KMS-11 (cell line): ENCODE measurements at regions not wholly inside any gene's neighbourhood (a gene's known extent, or its start where the extent isn't known, plus 50 kb on each side); places are given as distances from the start of the nearest gene placed in this dataset.

ENCODE experiments used
- H2AFZ ChIP-seq: fragments of 200-600 bp; sonication (generic); 2 replicates; pipeline ENCODE4 v1.6.1; 2016; ENCODE audit warnings: antibody characterized with exemption, mixed run types, low read depth
- H3K27ac ChIP-seq: fragments of 200-600 bp; sonication (generic); 2 replicates; pipeline ENCODE4 v1.6.1; 2016; ENCODE audit warnings: mild to moderate bottlenecking, mixed run types
- H3K27me3 ChIP-seq: fragments of 200-600 bp; sonication (generic); 2 replicates; pipeline ENCODE4 v1.6.1; 2017; ENCODE audit warnings: mild to moderate bottlenecking, low read depth, mixed run types, moderate library complexity; ENCODE audit not compliant: insufficient read depth
- H3K36me3 ChIP-seq: fragments of 200-600 bp; sonication (generic); 2 replicates; pipeline ENCODE4 v1.6.1; 2017; ENCODE audit warnings: mild to moderate bottlenecking, mixed run types; ENCODE audit not compliant: insufficient read depth
- H3K4me1 ChIP-seq: fragments of 200-600 bp; sonication (generic); 2 replicates; pipeline ENCODE4 v1.6.1; 2016; ENCODE audit warnings: mild to moderate bottlenecking, low read depth, mixed run types; ENCODE audit not compliant: poor library complexity, severe bottlenecking
- H3K4me2 ChIP-seq: fragments of 200-600 bp; sonication (generic); 2 replicates; pipeline ENCODE4 v1.7.0; 2016; ENCODE audit warnings: mild to moderate bottlenecking, mixed run types
- H3K4me3 ChIP-seq: fragments of 200-600 bp; sonication (generic); IDR thresholded peaks from 2 replicates; pipeline ENCODE4 v1.6.1; 2017; ENCODE audit warnings: low read depth, low read length, mixed read lengths; ENCODE audit not compliant: insufficient read depth
- H3K79me2 ChIP-seq: fragments of 200-600 bp; sonication (generic); 2 replicates; pipeline ENCODE4 v1.6.1; 2016; ENCODE audit warnings: low read depth, mixed run types; ENCODE audit not compliant: insufficient read depth
- H3K9ac ChIP-seq: fragments of 200-600 bp; sonication (generic); 2 replicates; pipeline ENCODE4 v1.6.1; 2016; ENCODE audit warnings: mild to moderate bottlenecking, mixed run types
- H4K20me1 ChIP-seq: fragments of 200-600 bp; sonication (generic); 2 replicates; pipeline ENCODE4 v1.6.1; 2016; ENCODE audit warnings: mild to moderate bottlenecking, mixed run types; ENCODE audit not compliant: insufficient read depth
- TF ChIP-seq, protein P1 (sequence below): fragments of 200-600 bp; sonication (generic); conservative IDR thresholded peaks from 2 replicates; pipeline ENCODE4 v1.6.1; 2017; ENCODE audit warnings: low read depth, mild to moderate bottlenecking, antibody characterized with exemption, low read length, moderate library complexity, mixed read lengths

DNA sequence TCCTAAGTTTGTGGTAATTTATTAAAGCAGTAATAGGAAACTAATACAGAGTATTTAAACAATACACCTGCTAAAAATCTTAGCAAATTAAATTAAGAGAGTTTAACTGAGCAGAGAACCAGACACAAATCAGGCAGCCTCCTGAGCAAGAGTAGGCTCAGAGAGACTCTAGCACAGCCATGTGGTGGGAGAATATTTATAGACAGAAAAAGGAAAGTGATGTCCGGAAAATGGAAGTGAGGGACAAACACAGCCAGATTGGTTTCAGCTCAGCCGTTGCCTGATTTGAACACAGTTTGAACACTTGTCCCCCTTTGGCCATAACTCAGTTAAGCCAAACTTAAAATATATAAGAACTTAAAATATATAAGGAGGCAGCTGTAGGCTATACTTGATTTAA, 192.6 kb upstream of the PSMD7 start:
- no peak overlapping the region for H2AFZ ChIP-seq

GRCh38 chr16:74101379-74102137, 195.1 kb upstream of the PSMD7 start:
- Histone ChIP-seq H3K4me3 (no peak overlapping the region), H3K79me2 (no peaks in the 10 kb centered on the region), H3K9ac (no peak overlapping the region), H3K27ac (no peak overlapping the region), H3K4me1 (no peaks in the 10 kb centered on the region), H3K4me2 (no peak overlapping the region), H3K27me3 (no peaks in the 10 kb centered on the region), H4K20me1 (no peaks in the 10 kb centered on the region), H2AFZ (no peak overlapping the region), H3K36me3 (no peaks in the 10 kb centered on the region)
- TF ChIP-seq, protein P1, sequence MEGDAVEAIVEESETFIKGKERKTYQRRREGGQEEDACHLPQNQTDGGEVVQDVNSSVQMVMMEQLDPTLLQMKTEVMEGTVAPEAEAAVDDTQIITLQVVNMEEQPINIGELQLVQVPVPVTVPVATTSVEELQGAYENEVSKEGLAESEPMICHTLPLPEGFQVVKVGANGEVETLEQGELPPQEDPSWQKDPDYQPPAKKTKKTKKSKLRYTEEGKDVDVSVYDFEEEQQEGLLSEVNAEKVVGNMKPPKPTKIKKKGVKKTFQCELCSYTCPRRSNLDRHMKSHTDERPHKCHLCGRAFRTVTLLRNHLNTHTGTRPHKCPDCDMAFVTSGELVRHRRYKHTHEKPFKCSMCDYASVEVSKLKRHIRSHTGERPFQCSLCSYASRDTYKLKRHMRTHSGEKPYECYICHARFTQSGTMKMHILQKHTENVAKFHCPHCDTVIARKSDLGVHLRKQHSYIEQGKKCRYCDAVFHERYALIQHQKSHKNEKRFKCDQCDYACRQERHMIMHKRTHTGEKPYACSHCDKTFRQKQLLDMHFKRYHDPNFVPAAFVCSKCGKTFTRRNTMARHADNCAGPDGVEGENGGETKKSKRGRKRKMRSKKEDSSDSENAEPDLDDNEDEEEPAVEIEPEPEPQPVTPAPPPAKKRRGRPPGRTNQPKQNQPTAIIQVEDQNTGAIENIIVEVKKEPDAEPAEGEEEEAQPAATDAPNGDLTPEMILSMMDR: no peak

More for the DNA sequence above, 192.6 kb upstream of the PSMD7 start:
- Histone ChIP-seq H3K27ac (no peak overlapping the region), H3K4me2 (no peak overlapping the region), H3K4me3 (no peak overlapping the region), H3K27me3 (no peaks in the 10 kb centered on the region), H3K79me2 (no peaks in the 10 kb centered on the region), H4K20me1 (no peaks in the 10 kb centered on the region), H3K9ac (no peak overlapping the region), H3K4me1 (no peaks in the 10 kb centered on the region), H3K36me3 (no peaks in the 10 kb centered on the region)
- TF ChIP-seq, protein P1: no peak

GRCh38 chr16:74100395-74101326, 196.0 kb upstream of the PSMD7 start:
- H2AFZ ChIP-seq: no peak overlapping the region
- H4K20me1 ChIP-seq: no peaks in the 10 kb centered on the region
- H3K36me3 ChIP-seq: no peaks in the 10 kb centered on the region
- no peak overlapping the region for H3K4me2 ChIP-seq
- no peaks in the 10 kb centered on the region for H3K27me3 ChIP-seq
- no peaks in the 10 kb centered on the region for H3K4me1 ChIP-seq
- H3K9ac ChIP-seq: no peak overlapping the region
- no peaks in the 10 kb centered on the region for H3K79me2 ChIP-seq
- TF ChIP-seq, protein P1: no peak
- H3K4me3 ChIP-seq: no peak overlapping the region
- H3K27ac ChIP-seq: no peak overlapping the region

DNA sequence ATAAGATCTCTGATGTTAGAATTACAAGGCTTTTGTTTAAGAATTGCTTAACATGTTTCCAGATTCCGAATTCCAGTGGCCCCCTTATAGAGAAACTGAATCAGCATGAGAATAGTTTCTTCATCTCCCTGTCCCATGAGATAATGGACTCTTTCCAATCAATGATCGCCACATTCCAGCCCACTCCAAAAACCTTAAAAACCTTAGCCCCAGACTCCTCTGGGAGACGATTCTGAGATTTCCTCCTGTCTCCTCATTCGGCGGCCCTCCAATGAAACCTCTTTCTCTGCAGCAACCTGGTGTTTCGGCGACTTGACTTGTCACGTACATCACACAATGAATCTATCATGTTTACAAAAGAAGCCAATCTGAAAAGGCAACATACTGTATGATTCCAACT, 197.1 kb upstream of the PSMD7 start:
- Histone ChIP-seq H3K4me1 (no peaks in the 10 kb centered on the region), H3K9ac (no peak overlapping the region), H2AFZ (no peak overlapping the region), H4K20me1 (no peaks in the 10 kb centered on the region), H3K36me3 (no peaks in the 10 kb centered on the region), H3K27me3 (no peaks in the 10 kb centered on the region), H3K4me3 (no peak overlapping the region), H3K27ac (no peak overlapping the region), H3K4me2 (no peak overlapping the region), H3K79me2 (no peaks in the 10 kb centered on the region)
- TF ChIP-seq, protein P1: no peak
